ENCODE measurements at regions not wholly inside any gene's neighbourhood (a gene's known extent, or its start where the extent isn't known, plus 50 kb on each side); places are given as distances from the start of the nearest gene placed in this dataset.

- H3K9me2 ChIP-seq (replicated peaks; ENCODE audit: control insufficient read depth, low read length), result no peaks in the 10 kb centered on the region
- H3K27me3 ChIP-seq (ENCODE audit: control insufficient read depth, low read length), result no peaks in the 10 kb centered on the region
- TF ChIP-seq EZH2phosphoT487 (IDR thresholded peaks at IDR 0.05; ENCODE audit: borderline replicate concordance, low read length), result no peak
- no peak for TF ChIP-seq CTCF (IDR thresholded peaks at IDR 0.05; ENCODE audit: low read depth, low read length, poor library complexity, severe bottlenecking)
- H3K27ac ChIP-seq (ENCODE audit: low read depth, low read length), result no peak overlapping the region
- H3K36me3 ChIP-seq (ENCODE audit: control insufficient read depth, low read length), result no peaks in the 10 kb centered on the region
- no peaks in the 10 kb centered on the region for H4K20me1 ChIP-seq (ENCODE audit: control insufficient read depth, insufficient read depth, low read depth, low read length)
- H3K4me2 ChIP-seq (ENCODE audit: low read length), result no peak overlapping the region
- peaks cover 13% of the 10 kb centered on the region for H3K4me1 ChIP-seq (ENCODE audit: control insufficient read depth, low read length)
- H3F3A ChIP-seq (ENCODE audit: control insufficient read depth, insufficient read depth), result no peaks in the 10 kb centered on the region
- no peak overlapping the region for H3K4me3 ChIP-seq (ENCODE audit: low read length)
- H3K79me2 ChIP-seq (ENCODE audit: control insufficient read depth, low read length), result no peaks in the 10 kb centered on the region
- H3K9me3 ChIP-seq (ENCODE audit: control insufficient read depth, insufficient read depth, low read length), result no peaks in the 10 kb centered on the region
These were observed 1281.1 kb downstream of the TBC1D22A start for GRCh38 chr22:48043581-48043980.

GRCh38 chr22:48042621-48043395, 1280.4 kb downstream of the TBC1D22A start:
- H3K36me3 ChIP-seq (ENCODE audit: control insufficient read depth, low read length), result no peaks in the 10 kb centered on the region
- TF ChIP-seq EZH2phosphoT487 (IDR thresholded peaks at IDR 0.05; ENCODE audit: borderline replicate concordance, low read length) (no peak), CTCF (IDR thresholded peaks at IDR 0.05; ENCODE audit: low read depth, low read length, poor library complexity, severe bottlenecking) (no peak)
- no peaks in the 10 kb centered on the region for H3K9me3 ChIP-seq (ENCODE audit: control insufficient read depth, insufficient read depth, low read length)
- no peaks in the 10 kb centered on the region for H3F3A ChIP-seq (ENCODE audit: control insufficient read depth, insufficient read depth)
- no peak overlapping the region for H3K4me2 ChIP-seq (ENCODE audit: low read length)
- no peaks in the 10 kb centered on the region for H3K79me2 ChIP-seq (ENCODE audit: control insufficient read depth, low read length)
- no peaks in the 10 kb centered on the region for H3K9me2 ChIP-seq (replicated peaks; ENCODE audit: control insufficient read depth, low read length)
- no peak overlapping the region for H3K4me3 ChIP-seq (ENCODE audit: low read length)
- H3K27me3 ChIP-seq (ENCODE audit: control insufficient read depth, low read length), result no peaks in the 10 kb centered on the region
- H4K20me1 ChIP-seq (ENCODE audit: control insufficient read depth, insufficient read depth, low read depth, low read length), result no peaks in the 10 kb centered on the region
- H3K4me1 ChIP-seq (ENCODE audit: control insufficient read depth, low read length), result peaks cover 16% of the 10 kb centered on the region
- H3K27ac ChIP-seq (ENCODE audit: low read depth, low read length), result no peak overlapping the region

- peaks cover 11% of the 10 kb centered on the region for H3K4me1 ChIP-seq (ENCODE audit: control insufficient read depth, low read length)
These were observed 1276.9 kb downstream of the TBC1D22A start for GRCh38 chr22:48039326-48039725.

More at GRCh38 chr22:48039326-48039725, 1276.9 kb downstream of the TBC1D22A start:
- Histone ChIP-seq H3K9me3 (ENCODE audit: control insufficient read depth, insufficient read depth, low read length) (no peaks in the 10 kb centered on the region), H3K27ac (ENCODE audit: low read depth, low read length) (no peak overlapping the region), H3K9me2 (replicated peaks; ENCODE audit: control insufficient read depth, low read length) (no peaks in the 10 kb centered on the region), H3F3A (ENCODE audit: control insufficient read depth, insufficient read depth) (no peaks in the 10 kb centered on the region), H3K27me3 (ENCODE audit: control insufficient read depth, low read length) (no peaks in the 10 kb centered on the region), H3K36me3 (ENCODE audit: control insufficient read depth, low read length) (no peaks in the 10 kb centered on the region), H3K4me2 (ENCODE audit: low read length) (no peak overlapping the region), H3K79me2 (ENCODE audit: control insufficient read depth, low read length) (no peaks in the 10 kb centered on the region), H3K4me3 (ENCODE audit: low read length) (no peak overlapping the region), H4K20me1 (ENCODE audit: control insufficient read depth, insufficient read depth, low read depth, low read length) (no peaks in the 10 kb centered on the region)
- TF ChIP-seq CTCF (IDR thresholded peaks at IDR 0.05; ENCODE audit: low read depth, low read length, poor library complexity, severe bottlenecking) (no peak), EZH2phosphoT487 (IDR thresholded peaks at IDR 0.05; ENCODE audit: borderline replicate concordance, low read length) (no peak)
